Head of caudate nucleus (tissue), 42 donors: ENCODE measurements at regions not wholly inside any gene's neighbourhood (a gene's known extent, or its start where the extent isn't known, plus 50 kb on each side); places are given as distances from the start of the nearest gene placed in this dataset.

Experiments
- DNase-seq, 42 donors: peaks; one replicate each; pipeline versions ENCODE4 v3.0.0 to v3.0.0-alpha.2; 2020 to 2021; ENCODE audit warnings: mixed read lengths in 7 of 42
- intact Hi-C: fragments of 100-400 bp; cut with DNase I; formaldehyde crosslinking; loops from one replicate; pipeline ENCODE4 v1.15.0; 2022

DNA sequence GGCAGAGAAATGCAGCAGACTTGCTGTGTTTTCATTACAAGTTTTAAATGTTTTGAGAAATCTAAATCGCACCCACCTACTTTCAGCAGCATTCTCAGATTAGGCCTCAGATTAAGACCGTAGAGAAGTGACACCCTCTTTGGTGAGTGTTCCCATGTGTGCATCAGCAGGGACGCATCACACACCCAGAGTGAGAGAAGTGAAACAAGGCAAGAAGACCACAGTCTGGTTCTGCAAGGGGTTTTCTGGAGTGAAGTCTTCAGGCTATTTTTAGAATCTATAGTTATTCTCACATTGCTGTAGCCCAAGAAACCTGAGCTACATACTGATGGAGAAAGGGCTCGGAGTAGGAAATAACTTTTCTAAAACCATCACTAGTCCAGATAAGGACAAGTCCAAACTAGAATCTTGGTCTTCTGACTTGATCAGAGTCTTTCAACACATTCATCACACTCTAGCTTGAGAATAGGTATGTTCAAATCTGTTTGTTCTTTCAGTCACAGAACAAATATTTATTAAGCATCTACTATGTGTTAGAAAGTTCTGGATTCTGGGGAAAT is 1216.6 kb upstream of the PIK3C3 start:
- intact Hi-C loops = no loop called here

DNA sequence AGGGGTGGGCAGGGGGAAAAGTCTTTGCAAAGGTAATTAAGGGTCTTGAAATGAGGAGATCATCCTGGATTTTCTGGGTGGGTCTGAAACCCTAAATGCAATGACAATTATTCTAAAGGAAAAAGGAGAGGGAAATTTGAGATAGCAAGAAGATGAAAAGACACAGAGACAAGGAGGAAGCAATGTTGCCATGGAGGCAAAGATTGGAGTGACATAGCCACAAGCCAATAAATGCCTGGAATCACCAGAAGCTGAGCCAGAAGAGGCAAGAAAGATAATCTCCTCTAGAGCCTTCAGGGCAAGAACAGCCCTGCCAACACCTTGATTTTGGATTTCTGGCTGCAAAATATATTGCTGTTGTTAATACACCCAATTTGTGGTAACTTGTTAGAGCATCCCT is 1246.3 kb upstream of the PIK3C3 start:
- DNase-seq = no peak
- intact Hi-C loops = no loop called here

More for the DNA sequence above, 1216.6 kb upstream of the PIK3C3 start:
- DNase-seq = no peak

DNA sequence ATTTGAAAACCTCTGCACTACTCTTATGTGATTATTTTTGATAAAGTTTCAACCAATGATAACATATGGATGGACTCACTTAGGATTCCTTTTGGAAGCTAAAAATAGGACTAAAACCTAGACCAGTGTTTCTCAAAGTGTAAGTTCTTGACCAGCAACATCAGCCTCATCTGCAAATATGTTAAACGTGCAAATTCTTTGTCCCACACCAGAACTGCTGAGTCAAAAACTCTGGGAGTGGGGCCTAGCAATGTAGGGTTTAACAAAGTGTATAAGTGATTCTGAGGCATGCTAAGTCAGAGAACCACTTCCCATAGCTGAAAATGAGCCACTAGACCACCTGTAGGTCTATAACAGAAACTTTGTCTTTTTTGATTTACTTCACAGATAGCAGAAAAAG is 1247.2 kb upstream of the PIK3C3 start:
- intact Hi-C loops = no loop called here

DNA sequence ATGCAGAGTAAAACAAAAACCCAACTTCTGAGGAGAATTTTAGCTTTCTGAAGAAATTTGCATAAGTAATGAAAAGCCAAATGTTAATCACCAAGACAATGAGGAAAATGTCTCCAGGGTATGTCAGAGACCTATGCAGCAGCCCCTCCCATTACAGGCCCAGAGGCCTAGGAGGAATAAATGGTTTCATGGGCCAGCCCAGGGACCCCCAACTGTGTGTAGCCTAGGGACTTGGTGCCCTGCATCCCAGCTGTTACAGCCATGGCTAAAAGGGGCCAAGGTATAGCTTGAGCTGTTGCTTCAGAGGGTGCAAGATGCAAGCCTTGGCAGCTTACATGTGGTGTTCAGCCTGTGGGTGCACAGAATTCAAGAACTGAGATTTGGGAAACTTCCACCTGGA is 1256.9 kb upstream of the PIK3C3 start:
- no peak for DNase-seq
- intact Hi-C loops = no loop called here

More for the DNA sequence above, 1247.2 kb upstream of the PIK3C3 start:
- no peak for DNase-seq

DNA sequence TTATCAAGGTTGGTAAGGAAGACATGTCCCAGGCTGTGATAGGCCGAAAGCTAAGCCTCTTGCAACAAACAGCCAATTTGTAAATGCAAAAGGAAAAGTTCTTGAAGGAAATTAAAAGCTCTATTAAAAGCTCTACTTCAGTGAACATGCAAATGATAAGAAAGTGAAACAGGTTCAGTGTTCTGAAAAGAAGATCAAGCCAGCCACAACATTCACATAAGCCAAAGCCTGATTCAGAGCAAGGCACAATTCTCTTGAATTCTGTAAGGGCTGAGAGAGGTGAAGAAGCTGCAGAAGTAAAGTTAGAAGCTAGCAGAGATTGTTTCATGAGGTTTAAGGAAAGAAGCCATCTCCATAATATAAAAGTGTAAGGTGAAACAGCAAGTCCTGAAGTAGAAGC is 1259.5 kb upstream of the PIK3C3 start:
- intact Hi-C loops = no loop called here
- no peak for DNase-seq

DNA sequence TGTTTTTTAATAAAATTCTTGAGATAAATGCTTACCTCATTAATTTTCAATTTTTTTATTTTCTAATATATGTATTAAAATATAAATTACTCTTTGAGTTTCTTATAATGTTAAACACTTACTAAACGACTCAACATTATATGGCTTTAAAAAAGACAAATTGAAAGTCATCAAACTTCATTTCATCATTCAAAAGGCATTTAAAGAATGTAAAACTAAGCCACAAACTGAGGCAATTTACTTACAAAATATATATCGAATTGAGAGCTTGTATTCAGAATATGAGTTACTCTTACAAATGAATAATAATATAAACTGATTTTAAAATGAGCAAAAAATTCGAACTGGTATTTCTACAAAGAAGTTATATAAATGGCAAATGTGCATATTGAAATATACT is 1262.2 kb upstream of the PIK3C3 start:
- no peak for DNase-seq
- intact Hi-C loops = no loop called here

DNA sequence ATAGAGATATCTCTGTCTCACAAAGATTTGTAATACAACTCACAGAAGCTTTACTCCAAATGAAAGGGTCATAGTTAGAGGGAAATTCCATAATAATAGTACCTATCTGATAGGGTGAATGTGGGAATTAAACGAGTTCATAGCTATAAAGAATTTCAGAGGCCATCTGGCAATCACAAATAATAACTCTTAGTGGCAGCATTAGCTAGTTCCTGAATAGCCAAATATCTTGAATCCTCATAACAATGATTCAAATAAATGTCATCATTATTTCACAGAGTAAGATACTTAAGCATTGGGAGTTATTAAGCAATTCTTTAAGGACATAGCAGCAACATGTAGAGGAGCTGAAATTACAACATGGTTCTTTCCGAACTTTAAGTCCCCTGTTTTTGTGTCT is 1265.0 kb upstream of the PIK3C3 start:
- intact Hi-C loops = no loop called here
- no peak for DNase-seq

DNA sequence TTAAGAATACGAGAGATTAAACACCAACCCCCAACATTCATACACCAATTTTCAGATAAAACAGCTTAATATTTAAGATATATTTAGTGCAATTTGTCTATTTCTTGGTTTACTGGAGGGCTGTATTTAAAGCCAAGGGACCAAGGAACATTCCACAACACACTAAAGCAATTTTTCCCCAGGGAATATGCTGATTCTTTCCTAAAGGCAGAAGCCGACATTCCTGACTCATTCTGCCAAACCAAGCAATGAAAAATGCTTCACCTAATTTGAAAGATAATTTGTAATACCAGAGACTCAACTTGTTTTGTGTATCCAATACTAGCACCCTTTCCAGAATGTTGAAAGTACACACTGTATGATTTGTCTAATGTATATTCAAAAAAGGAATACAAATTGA is 1267.6 kb upstream of the PIK3C3 start:
- no peak for DNase-seq
- intact Hi-C loops = no loop called here

DNA sequence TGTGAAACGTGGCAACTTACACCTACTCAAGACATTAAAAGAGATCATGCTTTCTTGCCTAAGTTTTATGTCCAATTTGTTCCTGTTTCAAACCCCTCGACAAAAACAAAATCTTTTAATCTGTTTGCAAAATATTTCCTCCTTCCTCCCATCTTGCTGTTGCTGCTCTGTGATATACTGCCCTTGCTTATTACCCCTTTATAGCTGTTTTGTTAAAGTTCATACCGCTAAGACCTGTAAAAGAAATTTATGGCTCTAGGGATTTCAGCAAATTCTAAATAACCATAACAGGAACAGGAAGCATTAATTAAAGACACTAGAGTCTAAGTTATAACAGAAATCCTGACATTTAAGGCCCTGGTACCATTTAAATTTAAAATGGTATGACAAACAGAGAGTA is 1268.2 kb upstream of the PIK3C3 start:
- intact Hi-C loops = no loop called here
- DNase-seq = no peak

DNA sequence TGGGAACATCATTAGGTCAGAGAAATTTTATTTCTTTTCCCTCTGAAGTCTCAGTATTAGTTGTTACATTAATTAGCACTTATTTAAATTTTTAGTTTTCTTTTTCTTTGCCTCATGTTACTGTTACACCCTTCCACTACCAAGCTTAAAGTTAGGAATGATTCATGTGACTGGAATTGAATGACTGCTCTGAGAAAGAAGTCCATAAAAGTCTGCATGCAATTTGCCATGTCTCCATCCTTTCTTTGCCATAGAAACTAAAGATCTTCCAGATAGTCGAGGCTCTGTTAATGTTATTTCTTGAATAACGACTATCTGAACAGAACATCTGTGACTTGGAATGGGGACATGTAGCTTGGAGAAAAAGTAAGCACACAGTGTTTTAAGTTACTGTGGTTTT is 1269.8 kb upstream of the PIK3C3 start:
- no peak for DNase-seq
- intact Hi-C loops = no loop called here

DNA sequence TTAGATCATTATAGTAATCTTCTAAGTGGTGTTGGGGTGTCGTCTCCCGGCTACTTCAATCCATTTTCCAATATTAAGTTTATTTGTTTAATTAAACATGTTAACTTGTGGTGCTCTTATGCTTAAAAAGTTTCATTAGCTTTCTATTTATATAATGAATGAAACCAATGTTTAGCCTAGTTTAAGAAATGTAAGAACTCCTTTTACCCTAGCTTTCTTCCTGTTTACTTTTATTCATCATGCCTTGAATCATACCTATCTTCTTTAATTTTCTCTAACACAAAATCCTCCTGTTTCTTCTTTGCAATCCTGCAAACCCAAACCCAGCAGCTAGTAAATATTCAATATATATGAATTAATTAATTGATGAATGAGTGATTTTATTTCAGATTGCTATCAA is 1276.7 kb upstream of the PIK3C3 start:
- DNase-seq = no peak
- intact Hi-C loops = no loop called here

DNA sequence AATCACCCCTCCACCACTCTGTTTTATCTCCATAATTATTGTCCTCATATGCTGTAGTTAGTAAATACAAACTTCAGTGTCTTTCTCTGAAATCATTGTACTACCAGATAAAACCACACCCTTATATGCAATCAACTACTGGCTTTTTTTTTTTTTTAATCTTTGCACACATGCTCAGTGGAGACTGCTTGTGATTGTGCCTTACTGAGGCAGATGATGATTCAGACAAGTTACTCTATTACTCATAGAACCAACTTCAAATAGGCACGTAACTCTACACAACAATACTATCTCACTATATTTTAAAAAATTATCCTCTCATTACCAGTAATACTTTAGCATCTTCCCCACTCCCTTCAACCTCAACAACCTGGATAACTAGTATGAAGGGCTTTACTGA is 1278.4 kb upstream of the PIK3C3 start:
- DNase-seq = no peak
- intact Hi-C loops = no loop called here

DNA sequence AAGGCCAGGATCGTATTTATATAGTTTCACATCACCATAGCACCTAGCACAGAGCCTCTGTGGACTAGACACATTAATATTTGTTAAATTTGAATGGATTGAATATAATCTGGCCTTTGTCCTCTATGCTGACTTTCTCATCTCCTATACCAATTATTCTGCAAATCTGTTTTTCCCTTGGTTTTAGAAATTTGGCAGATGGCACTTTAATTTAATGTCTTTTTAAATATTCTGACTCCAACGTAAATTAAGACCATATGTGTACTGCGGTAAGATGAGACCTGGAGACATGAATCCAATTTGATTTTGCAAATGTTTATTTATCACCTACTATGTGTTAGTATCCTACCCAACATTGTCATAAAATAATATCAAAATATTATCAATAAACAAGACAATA is 1281.9 kb upstream of the PIK3C3 start:
- no peak for DNase-seq
- intact Hi-C loops = no loop called here

DNA sequence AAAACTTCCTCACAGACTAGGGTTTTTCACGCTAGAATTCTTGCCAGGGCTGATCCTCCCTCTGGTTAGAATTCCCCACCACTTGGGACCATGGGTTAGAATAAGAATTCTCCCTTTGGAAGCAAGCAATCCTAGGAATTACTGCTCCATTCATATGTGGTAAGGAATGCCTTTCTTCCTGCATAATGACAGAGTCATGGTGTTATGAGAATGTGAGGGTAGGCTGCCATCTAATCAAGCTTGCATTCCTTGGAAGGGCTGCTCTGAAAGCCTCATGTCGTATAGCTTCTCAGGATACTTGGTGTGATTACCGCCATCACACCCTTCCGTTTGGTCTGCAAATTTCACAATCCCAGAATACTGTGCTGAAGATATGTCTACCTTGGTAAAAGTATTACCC is 1282.4 kb upstream of the PIK3C3 start:
- intact Hi-C loops = no loop called here
- DNase-seq = no peak

DNA sequence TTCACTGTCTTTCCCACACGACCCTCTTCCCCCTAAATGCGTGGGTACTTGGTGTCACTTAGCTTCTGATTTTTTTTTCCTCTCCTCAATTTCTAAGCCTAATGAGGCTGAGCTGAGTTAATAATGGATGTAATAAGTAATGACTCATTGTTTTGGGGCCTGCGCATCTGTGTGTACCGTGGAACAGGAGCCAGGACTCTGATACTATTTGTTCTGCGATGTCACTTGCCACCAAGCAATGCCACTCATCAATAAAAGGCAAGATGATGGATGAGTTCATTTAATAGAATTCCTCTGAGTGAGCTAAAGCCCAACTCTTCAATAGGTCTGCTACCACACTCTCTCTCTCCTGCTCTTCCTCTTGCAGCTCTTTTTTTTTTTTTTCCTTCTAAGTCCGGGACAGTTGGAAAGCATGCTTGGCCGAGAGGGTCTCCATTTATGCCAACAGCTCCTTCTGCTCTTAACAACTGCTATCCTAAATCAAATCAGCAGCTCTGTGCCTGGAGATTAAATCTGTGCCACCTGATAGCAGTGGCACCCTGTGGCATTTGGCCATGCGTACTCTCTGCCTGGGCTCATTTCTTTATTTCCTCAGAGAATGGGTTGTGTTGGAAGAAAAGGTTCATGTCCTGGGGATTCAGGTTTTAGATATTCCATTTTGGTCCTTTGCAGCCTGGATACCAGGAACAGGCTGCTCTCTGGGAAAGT is 1284.2 kb upstream of the PIK3C3 start:
- DNase-seq = no peak
- intact Hi-C loops = no loop called here

DNA sequence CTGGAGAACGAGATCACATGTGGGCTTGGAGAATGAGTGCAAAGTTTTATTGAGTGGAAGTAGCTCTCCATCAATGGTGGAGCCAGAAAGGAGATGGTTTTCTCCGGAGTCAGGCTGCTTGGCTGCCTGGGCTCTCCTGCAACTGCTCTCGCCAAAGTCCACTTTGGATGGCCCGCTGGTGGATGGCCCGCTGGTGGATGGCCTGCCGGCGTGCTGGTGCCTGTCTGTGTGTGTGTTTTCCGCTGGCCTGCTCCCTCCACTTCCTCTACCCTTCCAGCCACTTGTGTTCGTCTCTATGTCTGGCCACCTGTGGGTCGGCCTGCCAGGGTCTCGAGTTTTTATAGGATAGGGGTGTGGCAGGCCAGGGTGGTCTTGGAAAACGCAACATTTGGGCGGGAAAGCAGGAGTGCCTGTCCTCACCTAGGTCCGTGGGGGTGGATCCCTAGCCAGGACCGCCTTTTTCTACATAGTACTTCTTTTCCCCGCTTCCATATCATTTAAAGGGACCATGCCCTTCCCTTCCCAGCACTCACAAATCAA is 1292.1 kb upstream of the PIK3C3 start:
- intact Hi-C loops = no loop called here
- DNase-seq = peak in 1 of 42 donors; percentile 35

DNA sequence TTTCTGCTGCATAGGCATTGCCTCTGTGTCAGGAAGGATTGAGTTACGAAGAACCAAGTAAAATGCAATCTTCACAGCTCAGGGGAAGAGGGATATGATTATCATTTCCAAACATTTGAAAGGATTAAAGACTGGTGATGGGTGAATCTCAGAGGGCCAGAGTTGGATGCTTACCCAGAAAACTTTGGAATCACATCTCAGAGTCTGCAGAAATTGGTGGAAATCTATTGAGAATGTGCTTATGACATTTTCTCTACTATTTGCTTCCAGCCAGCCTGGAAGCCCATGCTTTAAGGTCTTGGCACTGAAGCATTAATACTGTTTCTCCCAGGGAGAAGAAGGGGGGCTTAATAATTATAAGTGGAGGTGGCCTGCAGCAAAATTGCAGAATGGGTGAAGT is 1301.4 kb upstream of the PIK3C3 start:
- intact Hi-C loops = no loop called here
- no peak for DNase-seq

DNA sequence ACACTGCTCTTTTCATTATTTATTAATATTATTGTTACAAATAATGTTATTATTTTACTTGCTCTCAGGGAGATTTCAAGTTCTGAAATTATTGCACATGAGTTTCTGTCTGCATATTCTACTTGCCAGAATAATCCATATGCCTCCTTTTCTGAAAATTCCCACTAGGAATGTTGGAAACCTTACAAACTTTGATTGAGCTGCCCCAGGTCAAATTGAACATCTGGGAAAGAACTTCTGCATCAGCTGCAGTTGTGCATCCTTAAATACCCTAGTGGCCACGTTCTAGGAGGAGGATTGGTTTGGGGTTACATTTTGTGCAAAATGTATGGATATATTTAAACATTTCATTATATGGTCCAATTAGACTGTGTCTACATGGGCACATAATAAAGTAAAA is 1302.7 kb upstream of the PIK3C3 start:
- intact Hi-C loops = no loop called here
- DNase-seq = no peak

DNA sequence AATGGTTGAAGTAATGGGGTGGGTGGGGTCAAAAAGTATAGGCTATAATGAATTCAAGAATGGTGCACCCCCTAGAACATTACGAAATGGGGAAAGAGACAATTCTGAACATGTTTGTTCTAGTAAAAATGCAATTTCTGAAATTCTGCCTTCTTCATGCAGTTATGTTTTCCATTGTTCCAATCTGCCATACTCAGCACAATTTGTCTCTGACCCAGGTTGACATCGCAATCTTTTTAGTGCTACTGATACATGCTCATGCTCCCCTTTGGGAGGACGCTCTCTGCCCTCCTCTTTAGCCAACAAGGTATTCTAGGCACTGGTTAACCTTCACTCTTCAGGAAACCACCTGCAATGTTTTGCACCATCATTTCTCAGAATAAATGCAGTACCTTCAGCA is 1303.9 kb upstream of the PIK3C3 start:
- intact Hi-C loops = no loop called here
- DNase-seq = no peak

DNA sequence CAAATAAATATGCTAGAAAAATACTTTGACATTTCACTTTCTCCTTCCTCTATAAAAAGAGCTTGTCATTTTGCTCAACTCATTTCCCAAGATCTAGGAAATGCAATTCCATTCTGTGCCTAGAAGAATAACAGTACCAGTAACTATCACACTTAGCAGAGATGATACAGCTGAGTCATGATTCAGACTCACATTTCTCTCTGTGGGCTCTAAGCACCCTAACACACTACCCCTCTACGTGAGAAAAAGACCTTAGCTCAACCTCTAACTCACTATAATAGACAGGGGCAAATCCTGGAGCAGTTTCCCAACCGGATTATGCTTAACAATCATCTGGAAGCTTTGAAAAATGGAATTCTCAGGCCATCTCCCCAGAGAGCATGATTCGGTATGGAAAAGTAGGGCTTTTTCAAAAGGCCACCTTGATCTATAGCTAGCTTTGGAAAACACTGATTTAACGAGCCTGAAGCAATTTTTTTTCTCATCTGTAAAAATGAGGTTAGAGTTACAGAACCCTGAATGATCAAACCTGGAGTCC is 1312.3 kb upstream of the PIK3C3 start:
- DNase-seq = no peak
- intact Hi-C loops = no loop called here

DNA sequence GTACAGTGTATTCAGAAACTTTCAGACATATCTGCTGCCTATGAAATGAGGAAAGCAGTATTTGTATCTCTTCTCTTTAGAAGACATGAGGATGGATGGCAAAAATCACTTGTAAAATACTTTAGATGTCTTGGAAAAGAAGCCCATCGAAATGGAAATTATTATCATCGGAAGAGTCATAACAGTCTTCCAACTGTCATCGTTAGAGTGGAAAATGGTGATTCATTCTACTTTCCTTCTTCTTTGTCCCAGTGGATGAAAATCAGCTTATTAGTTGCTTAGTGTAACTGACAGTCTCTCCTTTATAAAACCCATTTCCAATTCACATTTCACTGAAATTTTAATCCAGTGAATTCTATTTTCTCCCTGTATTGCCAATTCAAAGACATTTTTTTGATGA is 1323.7 kb upstream of the PIK3C3 start:
- intact Hi-C loops = no loop called here
- no peak for DNase-seq
